Neural cell (in vitro differentiated cells): ENCODE measurements at regions not wholly inside any gene's neighbourhood (a gene's known extent, or its start where the extent isn't known, plus 50 kb on each side); places are given as distances from the start of the nearest gene placed in this dataset.

ENCODE experiments used
- H2AFZ ChIP-seq: fragments of 200-600, 300-800 bp; sonication (generic), shearing (Covaris generic); 2 replicates; pipeline ENCODE4 v1.6.0; 2014; ENCODE audit warnings: low read depth, mild to moderate bottlenecking, antibody characterized with exemption, low read length, moderate library complexity
- H3F3A ChIP-seq: fragments of 200-600 bp; shearing (Covaris generic); 2 replicates; pipeline ENCODE4 v1.6.1; 2016; ENCODE audit warnings: mild to moderate bottlenecking, moderate library complexity, mixed read lengths, antibody characterized with exemption, low read length; ENCODE audit not compliant: insufficient read depth, poor library complexity, severe bottlenecking
- H3K27ac ChIP-seq: fragments of 200-600, 300-800 bp; sonication (generic), shearing (Covaris generic); 2 replicates; pipeline ENCODE4 v1.5.1; 2014; ENCODE audit warnings: mild to moderate bottlenecking, low read length, moderate library complexity
- H3K27me3 ChIP-seq: fragments of 300-800, 200-600 bp; sonication (generic), shearing (Covaris generic); 2 replicates; pipeline ENCODE4 v1.6.0; 2014; ENCODE audit warnings: mild to moderate bottlenecking, low read depth, low read length, moderate library complexity; ENCODE audit not compliant: insufficient read depth
- H3K36me3 ChIP-seq: fragments of 300-800, 200-600 bp; sonication (generic), shearing (Covaris generic); 2 replicates; pipeline ENCODE4 v1.5.1; 2014; ENCODE audit warnings: mild to moderate bottlenecking, antibody characterized with exemption, low read length, moderate library complexity; ENCODE audit not compliant: insufficient read depth
- H3K4me2 ChIP-seq: fragments of 300-800, 200-600 bp; sonication (generic), shearing (Covaris generic); 2 replicates; pipeline ENCODE4 v1.6.0; 2014; ENCODE audit warnings: mild to moderate bottlenecking, low read length
- H3K4me3 ChIP-seq: fragments of 300-800, 200-600 bp; sonication (generic), shearing (Covaris generic); 2 replicates; pipeline ENCODE4 v1.5.1; 2014; ENCODE audit warnings: mild to moderate bottlenecking, low read length, moderate library complexity
- H3K79me2 ChIP-seq: fragments of 200-600 bp; shearing (Covaris generic); replicated peaks from 2 replicates; pipeline ENCODE4 v1.6.0; 2014; ENCODE audit warnings: mild to moderate bottlenecking, low read length, moderate library complexity; ENCODE audit not compliant: insufficient read depth
- H3K9ac ChIP-seq: fragments of 300-800, 200-600 bp; sonication (generic), shearing (Covaris generic); 2 replicates; pipeline ENCODE4 v1.6.1; 2016; ENCODE audit warnings: mild to moderate bottlenecking, low read length, mixed read lengths
- H3K9me2 ChIP-seq: fragments of 200-600 bp; shearing (Covaris generic); 2 replicates; pipeline ENCODE4 v1.6.1; 2016; ENCODE audit warnings: mild to moderate bottlenecking, low read length, mixed read lengths; ENCODE audit not compliant: insufficient read depth
- H3K9me3 ChIP-seq: fragments of 200-600, 300-800 bp; sonication (generic), shearing (Covaris generic); 2 replicates; pipeline ENCODE4 v1.6.1; 2016; ENCODE audit warnings: mild to moderate bottlenecking, mixed run types, low read length, moderate library complexity, mixed read lengths
- H4K20me1 ChIP-seq: fragments of 200-600 bp; shearing (Covaris generic); 2 replicates; pipeline ENCODE4 v1.6.1; 2016; ENCODE audit warnings: mild to moderate bottlenecking, mixed run types; ENCODE audit not compliant: insufficient read depth
- EP300 ChIP-seq: fragments of 450-650 bp; conservative IDR thresholded peaks from 2 replicates; pipeline ENCODE4 v1.6.1; 2014; ENCODE audit warnings: antibody characterized with exemption, mild to moderate bottlenecking, moderate library complexity; ENCODE audit not compliant: poor library complexity, severe bottlenecking
- EZH2 ChIP-seq: fragments of 200-600, 300-800 bp; shearing (Covaris generic), sonication (generic); IDR thresholded peaks from 2 replicates; pipeline ENCODE4 v1.6.1; 2014; ENCODE audit warnings: antibody characterized with exemption, low read length, borderline replicate concordance, mild to moderate bottlenecking; ENCODE audit not compliant: insufficient read depth, poor library complexity, severe bottlenecking
- MXI1 ChIP-seq: fragments of 450-650 bp; conservative IDR thresholded peaks from 2 replicates; pipeline ENCODE4 v1.6.1; 2014; ENCODE audit warnings: antibody characterized with exemption, mild to moderate bottlenecking; ENCODE audit not compliant: poor library complexity, severe bottlenecking
- POLR2AphosphoS5 ChIP-seq: IDR thresholded peaks from 2 replicates; pipeline ENCODE4 v1.6.1; 2012
- RAD21 ChIP-seq: fragments of 450-650 bp; conservative IDR thresholded peaks from 2 replicates; pipeline ENCODE4 v1.6.1; 2014; ENCODE audit warnings: antibody characterized with exemption, mild to moderate bottlenecking, moderate library complexity
- SMC3 ChIP-seq: fragments of 450-650 bp; conservative IDR thresholded peaks from 2 replicates; pipeline ENCODE4 v1.6.1; 2014; ENCODE audit warnings: antibody characterized with exemption, mild to moderate bottlenecking, moderate library complexity; ENCODE audit not compliant: poor library complexity
- TAF1 ChIP-seq: IDR thresholded peaks from 2 replicates; pipeline ENCODE4 v1.6.1; 2012; ENCODE audit warnings: low read depth
- TF ChIP-seq, protein P1 (sequence below): fragments of 450-650 bp; IDR thresholded peaks from 2 replicates; pipeline ENCODE4 v1.5.1; 2014; ENCODE audit warnings: antibody characterized with exemption, mild to moderate bottlenecking, moderate library complexity; ENCODE audit not compliant: poor library complexity, severe bottlenecking
- TF ChIP-seq, protein P2 (sequence below): IDR thresholded peaks from 2 replicates; pipeline ENCODE4 v1.6.1; 2012; ENCODE audit warnings: borderline replicate concordance

DNA sequence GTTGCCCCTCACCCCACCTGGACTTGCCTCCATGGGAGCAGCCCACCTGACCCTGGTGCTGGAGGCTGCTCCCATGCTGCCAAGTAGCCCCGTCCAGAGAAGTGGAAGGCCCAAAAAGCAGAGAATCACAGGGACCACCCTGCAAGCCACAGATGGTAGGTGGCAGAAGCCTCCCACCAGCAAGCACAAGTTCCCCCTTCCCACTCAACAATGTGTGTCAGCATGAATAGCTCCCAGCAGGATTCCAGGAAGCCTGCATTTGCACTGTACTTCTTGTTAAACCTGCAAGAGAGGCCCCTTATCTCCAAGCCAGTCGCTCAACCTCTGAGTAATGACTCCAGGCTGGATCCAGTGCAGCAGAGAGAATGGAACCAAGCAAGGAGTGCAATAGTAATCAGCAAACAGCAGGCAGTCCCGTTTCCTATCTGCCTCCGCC lies 180.8 kb upstream of the CST7 start:
- Histone ChIP-seq H3K79me2 (no peaks in the 10 kb centered on the region), H3K4me2 (no peak overlapping the region), H4K20me1 (no peaks in the 10 kb centered on the region), H3K36me3 (no peaks in the 10 kb centered on the region), H3F3A (no peaks in the 10 kb centered on the region), H3K9ac (no peak overlapping the region), H3K4me3 (no peak overlapping the region), H3K9me3 (no peaks in the 10 kb centered on the region), H3K27ac (no peak overlapping the region), H3K9me2 (no peaks in the 10 kb centered on the region), H3K27me3 (no peaks in the 10 kb centered on the region), H2AFZ (no peak overlapping the region)
- no peak for TF ChIP-seq RAD21
- no peak for TF ChIP-seq EZH2
- TF ChIP-seq POLR2AphosphoS5: no peak
- TF ChIP-seq, protein P1, sequence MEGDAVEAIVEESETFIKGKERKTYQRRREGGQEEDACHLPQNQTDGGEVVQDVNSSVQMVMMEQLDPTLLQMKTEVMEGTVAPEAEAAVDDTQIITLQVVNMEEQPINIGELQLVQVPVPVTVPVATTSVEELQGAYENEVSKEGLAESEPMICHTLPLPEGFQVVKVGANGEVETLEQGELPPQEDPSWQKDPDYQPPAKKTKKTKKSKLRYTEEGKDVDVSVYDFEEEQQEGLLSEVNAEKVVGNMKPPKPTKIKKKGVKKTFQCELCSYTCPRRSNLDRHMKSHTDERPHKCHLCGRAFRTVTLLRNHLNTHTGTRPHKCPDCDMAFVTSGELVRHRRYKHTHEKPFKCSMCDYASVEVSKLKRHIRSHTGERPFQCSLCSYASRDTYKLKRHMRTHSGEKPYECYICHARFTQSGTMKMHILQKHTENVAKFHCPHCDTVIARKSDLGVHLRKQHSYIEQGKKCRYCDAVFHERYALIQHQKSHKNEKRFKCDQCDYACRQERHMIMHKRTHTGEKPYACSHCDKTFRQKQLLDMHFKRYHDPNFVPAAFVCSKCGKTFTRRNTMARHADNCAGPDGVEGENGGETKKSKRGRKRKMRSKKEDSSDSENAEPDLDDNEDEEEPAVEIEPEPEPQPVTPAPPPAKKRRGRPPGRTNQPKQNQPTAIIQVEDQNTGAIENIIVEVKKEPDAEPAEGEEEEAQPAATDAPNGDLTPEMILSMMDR: no peak
- TF ChIP-seq, protein P2, sequence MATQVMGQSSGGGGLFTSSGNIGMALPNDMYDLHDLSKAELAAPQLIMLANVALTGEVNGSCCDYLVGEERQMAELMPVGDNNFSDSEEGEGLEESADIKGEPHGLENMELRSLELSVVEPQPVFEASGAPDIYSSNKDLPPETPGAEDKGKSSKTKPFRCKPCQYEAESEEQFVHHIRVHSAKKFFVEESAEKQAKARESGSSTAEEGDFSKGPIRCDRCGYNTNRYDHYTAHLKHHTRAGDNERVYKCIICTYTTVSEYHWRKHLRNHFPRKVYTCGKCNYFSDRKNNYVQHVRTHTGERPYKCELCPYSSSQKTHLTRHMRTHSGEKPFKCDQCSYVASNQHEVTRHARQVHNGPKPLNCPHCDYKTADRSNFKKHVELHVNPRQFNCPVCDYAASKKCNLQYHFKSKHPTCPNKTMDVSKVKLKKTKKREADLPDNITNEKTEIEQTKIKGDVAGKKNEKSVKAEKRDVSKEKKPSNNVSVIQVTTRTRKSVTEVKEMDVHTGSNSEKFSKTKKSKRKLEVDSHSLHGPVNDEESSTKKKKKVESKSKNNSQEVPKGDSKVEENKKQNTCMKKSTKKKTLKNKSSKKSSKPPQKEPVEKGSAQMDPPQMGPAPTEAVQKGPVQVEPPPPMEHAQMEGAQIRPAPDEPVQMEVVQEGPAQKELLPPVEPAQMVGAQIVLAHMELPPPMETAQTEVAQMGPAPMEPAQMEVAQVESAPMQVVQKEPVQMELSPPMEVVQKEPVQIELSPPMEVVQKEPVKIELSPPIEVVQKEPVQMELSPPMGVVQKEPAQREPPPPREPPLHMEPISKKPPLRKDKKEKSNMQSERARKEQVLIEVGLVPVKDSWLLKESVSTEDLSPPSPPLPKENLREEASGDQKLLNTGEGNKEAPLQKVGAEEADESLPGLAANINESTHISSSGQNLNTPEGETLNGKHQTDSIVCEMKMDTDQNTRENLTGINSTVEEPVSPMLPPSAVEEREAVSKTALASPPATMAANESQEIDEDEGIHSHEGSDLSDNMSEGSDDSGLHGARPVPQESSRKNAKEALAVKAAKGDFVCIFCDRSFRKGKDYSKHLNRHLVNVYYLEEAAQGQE: no peak
- TF ChIP-seq SMC3: no peak
- no peak for TF ChIP-seq MXI1
- no peak for TF ChIP-seq TAF1
- no peak for TF ChIP-seq EP300

DNA sequence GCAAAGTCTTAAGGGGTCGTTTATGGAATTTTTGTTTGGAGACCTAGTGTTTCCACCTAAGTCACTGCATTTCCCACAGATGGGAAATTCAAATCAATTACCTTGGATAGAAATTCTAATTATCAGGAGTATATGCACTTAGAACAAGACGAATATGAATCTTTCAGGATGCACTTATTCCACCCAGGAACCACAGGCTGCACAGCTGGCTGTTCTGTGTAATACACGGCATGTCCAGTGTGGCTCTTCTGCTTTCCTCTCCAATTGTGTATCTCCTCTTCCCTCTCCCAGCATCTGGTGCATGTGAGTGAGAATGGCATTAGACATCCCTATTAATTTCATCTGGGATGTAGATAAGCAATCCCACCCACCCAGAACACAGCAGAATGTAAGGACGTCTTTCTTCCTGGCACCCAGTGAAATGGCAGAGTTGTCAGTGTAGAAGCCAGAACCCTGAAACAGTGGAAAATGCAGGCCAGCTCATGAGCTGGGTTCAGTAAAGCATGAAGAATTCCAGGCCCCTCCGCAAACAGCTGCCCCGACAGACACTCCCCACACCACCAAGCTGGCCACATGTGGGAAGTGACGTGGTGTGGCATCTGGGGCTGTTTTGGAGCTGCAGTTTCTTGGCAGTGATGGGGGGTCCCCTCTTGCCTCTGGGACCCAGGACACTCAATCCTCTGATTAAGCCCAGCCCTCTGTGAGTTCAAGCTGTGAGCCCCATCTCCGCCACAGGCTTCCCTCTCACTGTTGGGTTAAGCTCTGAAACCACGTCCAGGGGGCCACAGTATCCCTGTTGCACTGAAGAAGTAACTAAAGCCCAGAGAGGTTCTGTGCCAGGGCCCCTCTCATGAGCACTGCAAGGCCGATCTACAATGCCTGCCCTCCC lies 180.1 kb upstream of the CST7 start:
- H3F3A ChIP-seq: no peaks in the 10 kb centered on the region
- no peaks in the 10 kb centered on the region for H3K9me3 ChIP-seq
- no peak overlapping the region for H3K4me3 ChIP-seq
- no peak overlapping the region for H2AFZ ChIP-seq
- H3K27ac ChIP-seq: no peak overlapping the region
- H3K36me3 ChIP-seq: no peaks in the 10 kb centered on the region
- no peaks in the 10 kb centered on the region for H3K27me3 ChIP-seq
- H3K9ac ChIP-seq: no peak overlapping the region
- no peaks in the 10 kb centered on the region for H3K9me2 ChIP-seq
- H3K4me2 ChIP-seq: no peak overlapping the region
- no peaks in the 10 kb centered on the region for H4K20me1 ChIP-seq
- no peaks in the 10 kb centered on the region for H3K79me2 ChIP-seq
- TF ChIP-seq, protein P2: no peak
- TF ChIP-seq POLR2AphosphoS5 (no peak), EP300 (no peak), RAD21 (no peak), MXI1 (no peak), TAF1 (no peak), EZH2 (no peak), SMC3 (no peak)
- TF ChIP-seq, protein P1: no peak
